DOHH2 (cell line): ENCODE measurements at regions not wholly inside any gene's neighbourhood (a gene's known extent, or its start where the extent isn't known, plus 50 kb on each side); places are given as distances from the start of the nearest gene placed in this dataset.

Source experiments
- H3F3A ChIP-seq: fragments of 200-600 bp; sonication (generic), shearing (Covaris generic); 2 replicates; pipeline ENCODE4 v1.6.0; 2016; ENCODE audit warnings: antibody characterized with exemption, mild to moderate bottlenecking; ENCODE audit not compliant: control insufficient read depth, insufficient read depth
- H3K27ac ChIP-seq: fragments of 200-600 bp; sonication (generic); 2 replicates; pipeline ENCODE4 v1.5.1; 2014; ENCODE audit warnings: low read depth, mild to moderate bottlenecking, low read length, moderate library complexity
- H3K27me3 ChIP-seq: fragments of 200-600 bp; sonication (generic); 2 replicates; pipeline ENCODE4 v1.6.1; 2014; ENCODE audit warnings: mild to moderate bottlenecking, low read length, mixed read lengths; ENCODE audit not compliant: control insufficient read depth
- H3K36me3 ChIP-seq: fragments of 200-600 bp; sonication (generic); 2 replicates; pipeline ENCODE4 v1.6.1; 2014; ENCODE audit warnings: mild to moderate bottlenecking, low read length, moderate library complexity, mixed read lengths; ENCODE audit not compliant: control insufficient read depth
- H3K4me1 ChIP-seq: fragments of 200-600 bp; sonication (generic); 2 replicates; pipeline ENCODE4 v1.6.1; 2014; ENCODE audit warnings: mild to moderate bottlenecking, low read length, mixed read lengths; ENCODE audit not compliant: control insufficient read depth
- H3K4me2 ChIP-seq: fragments of 200-600 bp; sonication (generic); 2 replicates; pipeline ENCODE4 v1.6.0; 2014; ENCODE audit warnings: mild to moderate bottlenecking, low read length, moderate library complexity
- H3K4me3 ChIP-seq: fragments of 200-600 bp; sonication (generic); 2 replicates; pipeline ENCODE4 v1.5.1; 2014; ENCODE audit warnings: mild to moderate bottlenecking, low read length, mixed read lengths
- H3K79me2 ChIP-seq: fragments of 200-600 bp; sonication (generic); 2 replicates; pipeline ENCODE4 v1.6.1; 2014; ENCODE audit warnings: mild to moderate bottlenecking, low read length, mixed read lengths; ENCODE audit not compliant: control insufficient read depth
- H3K9me2 ChIP-seq: fragments of 200-600 bp; sonication (generic); replicated peaks from 2 replicates; pipeline ENCODE4 v1.6.1; 2014; ENCODE audit warnings: mild to moderate bottlenecking, low read length, mixed read lengths; ENCODE audit not compliant: control insufficient read depth
- H3K9me3 ChIP-seq: fragments of 200-600 bp; sonication (generic); 2 replicates; pipeline ENCODE4 v1.6.1; 2014; ENCODE audit warnings: antibody characterized with exemption, low read length, mixed read lengths; ENCODE audit not compliant: control insufficient read depth, insufficient read depth
- H4K20me1 ChIP-seq: fragments of 200-600 bp; sonication (generic); 2 replicates; pipeline ENCODE4 v1.6.0; 2014; ENCODE audit warnings: low read depth, mild to moderate bottlenecking, antibody characterized with exemption, low read length, moderate library complexity; ENCODE audit not compliant: control insufficient read depth, insufficient read depth
- CTCF ChIP-seq: fragments of 200-600 bp; sonication (generic); IDR thresholded peaks from one replicate; pipeline ENCODE4 v1.5.1; 2014; ENCODE audit warnings: antibody characterized with exemption, mild to moderate bottlenecking, low read depth, low read length; ENCODE audit not compliant: poor library complexity, severe bottlenecking
- EZH2phosphoT487 ChIP-seq: fragments of 200-600 bp; sonication (generic); IDR thresholded peaks from 2 replicates; pipeline ENCODE4 v1.6.1; 2017; ENCODE audit warnings: borderline replicate concordance, mild to moderate bottlenecking, antibody characterized with exemption, low read length, moderate library complexity, mixed read lengths

- H3K79me2 ChIP-seq, result no peaks in the 10 kb centered on the region
- H3F3A ChIP-seq, result no peaks in the 10 kb centered on the region
- no peaks in the 10 kb centered on the region for H3K4me1 ChIP-seq
- H3K27me3 ChIP-seq, result no peaks in the 10 kb centered on the region
- no peaks in the 10 kb centered on the region for H4K20me1 ChIP-seq
- no peaks in the 10 kb centered on the region for H3K9me3 ChIP-seq
- H3K9me2 ChIP-seq, result no peaks in the 10 kb centered on the region
- H3K4me3 ChIP-seq, result no peak overlapping the region
- H3K27ac ChIP-seq, result no peak overlapping the region
- H3K36me3 ChIP-seq, result no peaks in the 10 kb centered on the region
- TF ChIP-seq EZH2phosphoT487 (no peak), CTCF (no peak)
- no peak overlapping the region for H3K4me2 ChIP-seq
Measured at GRCh38 chr6:140811642-140812041, 1321.1 kb upstream of the GJE1 start.

GRCh38 chr6:140809694-140810101 lies 1323.0 kb upstream of the GJE1 start:
- TF ChIP-seq EZH2phosphoT487 (no peak), CTCF (no peak)
- no peaks in the 10 kb centered on the region for H3K79me2 ChIP-seq
- no peaks in the 10 kb centered on the region for H3K4me1 ChIP-seq
- H3K9me3 ChIP-seq, result no peaks in the 10 kb centered on the region
- no peaks in the 10 kb centered on the region for H3F3A ChIP-seq
- H4K20me1 ChIP-seq, result no peaks in the 10 kb centered on the region
- H3K27me3 ChIP-seq, result no peaks in the 10 kb centered on the region
- H3K4me2 ChIP-seq, result no peak overlapping the region
- H3K27ac ChIP-seq, result no peak overlapping the region
- no peaks in the 10 kb centered on the region for H3K36me3 ChIP-seq
- no peaks in the 10 kb centered on the region for H3K9me2 ChIP-seq
- no peak overlapping the region for H3K4me3 ChIP-seq

GRCh38 chr6:140806431-140806830 lies 1326.3 kb upstream of the GJE1 start:
- no peaks in the 10 kb centered on the region for H3K4me1 ChIP-seq
- no peaks in the 10 kb centered on the region for H4K20me1 ChIP-seq
- H3F3A ChIP-seq, result no peaks in the 10 kb centered on the region
- H3K27me3 ChIP-seq, result no peaks in the 10 kb centered on the region
- H3K4me3 ChIP-seq, result no peak overlapping the region
- H3K27ac ChIP-seq, result no peak overlapping the region
- no peaks in the 10 kb centered on the region for H3K79me2 ChIP-seq
- H3K9me2 ChIP-seq, result no peaks in the 10 kb centered on the region
- TF ChIP-seq CTCF, result no peak
- TF ChIP-seq EZH2phosphoT487, result no peak
- no peaks in the 10 kb centered on the region for H3K36me3 ChIP-seq
- H3K9me3 ChIP-seq, result no peaks in the 10 kb centered on the region
- H3K4me2 ChIP-seq, result no peak overlapping the region

GRCh38 chr6:140794544-140794943 lies 1338.2 kb upstream of the GJE1 start:
- Histone ChIP-seq H4K20me1 (no peaks in the 10 kb centered on the region), H3K27ac (no peak overlapping the region), H3K36me3 (no peaks in the 10 kb centered on the region), H3K4me2 (no peak overlapping the region), H3K4me3 (no peak overlapping the region), H3K9me2 (no peaks in the 10 kb centered on the region), H3K79me2 (no peaks in the 10 kb centered on the region), H3K9me3 (no peaks in the 10 kb centered on the region), H3K4me1 (no peaks in the 10 kb centered on the region), H3F3A (no peaks in the 10 kb centered on the region), H3K27me3 (no peaks in the 10 kb centered on the region)
- no peak for TF ChIP-seq EZH2phosphoT487
